AG09319 (cell line): ENCODE measurements at regions not wholly inside any gene's neighbourhood (a gene's known extent, or its start where the extent isn't known, plus 50 kb on each side); places are given as distances from the start of the nearest gene placed in this dataset.

Experiments
- DNase-seq: peaks from one replicate; pipeline ENCODE4 v3.0.0-alpha.2; 2010; ENCODE audit warnings: low read depth; ENCODE audit errors: extremely low read depth
- CTCF ChIP-seq: IDR thresholded peaks from 2 replicates; pipeline ENCODE4 v1.5.1; 2011; ENCODE audit warnings: low read depth, mild to moderate bottlenecking, inconsistent platforms, low read length, moderate library complexity

GRCh38 chr5:4817767-4818166 lies 322.4 kb upstream of the ADAMTS16 start:
- DNase-seq, result no peak
- no peak for TF ChIP-seq CTCF

- no peak for DNase-seq
- no peak for TF ChIP-seq CTCF
Measured at GRCh38 chr5:4831325-4831724, 308.8 kb upstream of the ADAMTS16 start.

- TF ChIP-seq CTCF, result no peak
- no peak for DNase-seq
Measured at GRCh38 chr5:4832471-4832870, 307.7 kb upstream of the ADAMTS16 start.

GRCh38 chr5:4833104-4833738 lies 306.9 kb upstream of the ADAMTS16 start:
- no peak for TF ChIP-seq CTCF
- DNase-seq, result no peak

- no peak for DNase-seq
- no peak for TF ChIP-seq CTCF
Measured at GRCh38 chr5:4837489-4838058, 302.6 kb upstream of the ADAMTS16 start.

DNA sequence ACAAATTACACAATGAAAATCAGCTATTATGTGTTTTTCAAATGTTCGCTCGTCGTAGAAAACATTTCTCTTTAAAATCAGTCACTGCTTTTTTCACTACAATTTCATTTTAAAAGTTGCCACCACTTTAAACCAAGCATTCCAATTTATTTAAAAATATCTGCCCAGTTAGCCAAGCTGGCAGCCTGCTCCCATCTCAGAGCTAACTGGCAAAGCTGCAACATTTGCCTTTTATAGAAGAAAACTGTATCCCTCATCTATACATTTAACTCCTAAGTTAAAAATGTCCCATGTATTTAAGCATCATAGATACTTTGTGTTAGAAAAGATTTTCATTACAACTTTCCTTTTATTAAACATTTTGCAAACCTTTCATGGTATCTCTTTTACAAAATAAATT lies 294.9 kb upstream of the ADAMTS16 start:
- no peak for TF ChIP-seq CTCF
- no peak for DNase-seq

DNA sequence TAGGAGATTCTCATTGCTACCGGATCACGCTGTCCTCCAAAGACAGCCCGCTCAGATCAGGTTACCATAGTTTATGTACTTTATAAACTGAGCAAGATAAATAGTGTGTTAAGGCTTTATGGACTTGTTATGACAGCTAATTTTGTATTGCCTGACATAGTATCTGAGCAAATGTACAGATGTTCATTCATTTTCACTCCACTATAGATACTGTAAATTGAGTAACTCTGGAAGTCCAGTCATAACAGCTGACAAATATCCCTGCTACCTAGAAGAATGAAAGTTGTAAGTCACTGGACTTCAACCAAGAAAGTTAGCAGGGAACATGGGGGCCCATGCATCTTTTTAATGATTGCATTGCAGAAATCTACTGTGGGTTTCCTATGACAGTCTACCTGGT lies 292.4 kb upstream of the ADAMTS16 start:
- no peak for DNase-seq
- no peak for TF ChIP-seq CTCF
